ENCODE measurements at regions not wholly inside any gene's neighbourhood (a gene's known extent, or its start where the extent isn't known, plus 50 kb on each side); places are given as distances from the start of the nearest gene placed in this dataset.

- TF ChIP-seq CTCF (IDR thresholded peaks at IDR 0.05; ENCODE audit: low read length): no peak
- TF ChIP-seq EZH2phosphoT487 (IDR thresholded peaks at IDR 0.05; ENCODE audit: low read length): no peak
Observed at GRCh38 chr1:68801440-68801839, 304.6 kb upstream of the DEPDC1 start.

Measured in MM.1S (cell line).